Astrocyte (in vitro differentiated cells and primary cell): ENCODE measurements at regions not wholly inside any gene's neighbourhood (a gene's known extent, or its start where the extent isn't known, plus 50 kb on each side); places are given as distances from the start of the nearest gene placed in this dataset.

ENCODE experiments used
- DNase-seq: peaks from one replicate; pipeline ENCODE4 v3.0.0-alpha.2; 2010; ENCODE audit warnings: low read depth
- FAIRE-seq: peaks from 2 replicates; lab custom pipeline; 2011; peaks lifted over from hg19 to GRCh38; lab: Jason Lieb, UNC
- H2AFZ ChIP-seq: 2 replicates; pipeline ENCODE4 v1.6.0; 2012; ENCODE audit warnings: low read depth, low read length, inconsistent platforms
- H3K27ac ChIP-seq: 2 replicates; pipeline ENCODE4 v1.5.1; 2011; ENCODE audit warnings: low read depth, low read length, inconsistent platforms
- H3K27me3 ChIP-seq: 2 replicates; pipeline ENCODE4 v1.6.0; 2011; ENCODE audit warnings: low read length, inconsistent platforms; ENCODE audit not compliant: insufficient read depth
- H3K36me3 ChIP-seq: 2 replicates; pipeline ENCODE4 v1.5.1; 2011; ENCODE audit warnings: low read length, inconsistent platforms; ENCODE audit not compliant: insufficient read depth
- H3K4me1 ChIP-seq: 2 replicates; pipeline ENCODE4 v1.5.1; 2011; ENCODE audit warnings: low read length, inconsistent platforms; ENCODE audit not compliant: insufficient read depth
- H3K4me2 ChIP-seq: 2 replicates; pipeline ENCODE4 v1.6.0; 2012; ENCODE audit warnings: low read length, inconsistent platforms
- H3K4me3 ChIP-seq: 2 replicates; pipeline ENCODE4 v1.5.1; 2011; ENCODE audit warnings: low read depth, mild to moderate bottlenecking, low read length, inconsistent platforms; ENCODE audit not compliant: insufficient read depth
- H3K79me2 ChIP-seq: 2 replicates; pipeline ENCODE4 v1.6.0; 2012; ENCODE audit warnings: mild to moderate bottlenecking, low read length, inconsistent platforms; ENCODE audit not compliant: insufficient read depth
- H3K9ac ChIP-seq: 2 replicates; pipeline ENCODE4 v1.6.0; 2012; ENCODE audit warnings: mild to moderate bottlenecking, low read length, inconsistent platforms
- H3K9me3 ChIP-seq: 2 replicates; pipeline ENCODE4 v1.5.1; 2012; ENCODE audit warnings: low read depth, mild to moderate bottlenecking, low read length, inconsistent platforms; ENCODE audit not compliant: insufficient read depth
- H4K20me1 ChIP-seq: 2 replicates; pipeline ENCODE4 v1.6.0; 2012; ENCODE audit warnings: low read length, inconsistent platforms; ENCODE audit not compliant: insufficient read depth
- H3K27ac Mint-ChIP-seq: one replicate; pipeline ENCODE4 v1.8.0; 2021; ENCODE audit warnings: mild to moderate bottlenecking, mixed read lengths; ENCODE audit not compliant: unreplicated experiment
- H3K27me3 Mint-ChIP-seq: one replicate; pipeline ENCODE4 v1.8.0; 2021; ENCODE audit warnings: low read depth, mixed read lengths; ENCODE audit not compliant: unreplicated experiment
- H3K36me3 Mint-ChIP-seq: one replicate; pipeline ENCODE4 v1.8.0; 2021; ENCODE audit warnings: low read depth, mixed read lengths; ENCODE audit not compliant: unreplicated experiment
- H3K4me1 Mint-ChIP-seq: one replicate; pipeline ENCODE4 v1.8.0; 2021; ENCODE audit warnings: low read depth, mixed read lengths; ENCODE audit not compliant: unreplicated experiment
- H3K4me3 Mint-ChIP-seq: one replicate; pipeline ENCODE4 v1.8.0; 2021; ENCODE audit warnings: mild to moderate bottlenecking, moderate library complexity, mixed read lengths; ENCODE audit not compliant: unreplicated experiment
- H3K9me3 Mint-ChIP-seq: one replicate; pipeline ENCODE4 v1.8.0; 2021; ENCODE audit warnings: mild to moderate bottlenecking, mixed read lengths; ENCODE audit not compliant: unreplicated experiment
- EZH2 ChIP-seq: IDR thresholded peaks from 2 replicates; pipeline ENCODE4 v1.6.1; 2012; ENCODE audit warnings: mild to moderate bottlenecking, low read length, inconsistent platforms; ENCODE audit not compliant: insufficient read depth
- TF ChIP-seq, protein P1 (sequence below): IDR thresholded peaks from 2 replicates; pipeline ENCODE4 v1.5.1; 2011; ENCODE audit warnings: low read depth, mild to moderate bottlenecking, inconsistent platforms, low read length, moderate library complexity; ENCODE audit not compliant: insufficient read depth

DNA sequence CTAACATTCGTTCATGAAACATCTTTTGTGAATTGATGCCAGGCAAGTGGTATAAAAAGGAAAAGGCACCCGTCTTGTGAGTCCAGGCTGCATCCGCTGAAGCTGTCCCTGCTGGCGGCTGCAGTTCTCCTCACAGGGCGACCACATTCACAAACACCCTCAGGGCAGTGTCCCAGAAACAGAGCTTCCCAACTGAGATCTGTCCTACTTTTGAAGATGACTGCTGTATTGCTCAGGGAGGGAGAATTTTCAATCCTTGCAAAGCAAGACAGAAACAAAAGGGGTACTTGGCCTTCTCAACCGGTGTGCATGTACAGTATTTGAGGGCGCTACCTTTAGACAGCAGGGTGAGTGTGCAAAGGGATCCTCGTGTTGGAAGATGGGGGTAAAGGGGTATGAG is 316.1 kb downstream of the GADD45G start:
- no peak overlapping the region for H3K4me2 ChIP-seq
- H3K79me2 ChIP-seq = no peaks in the 10 kb centered on the region
- TF ChIP-seq, protein P1, sequence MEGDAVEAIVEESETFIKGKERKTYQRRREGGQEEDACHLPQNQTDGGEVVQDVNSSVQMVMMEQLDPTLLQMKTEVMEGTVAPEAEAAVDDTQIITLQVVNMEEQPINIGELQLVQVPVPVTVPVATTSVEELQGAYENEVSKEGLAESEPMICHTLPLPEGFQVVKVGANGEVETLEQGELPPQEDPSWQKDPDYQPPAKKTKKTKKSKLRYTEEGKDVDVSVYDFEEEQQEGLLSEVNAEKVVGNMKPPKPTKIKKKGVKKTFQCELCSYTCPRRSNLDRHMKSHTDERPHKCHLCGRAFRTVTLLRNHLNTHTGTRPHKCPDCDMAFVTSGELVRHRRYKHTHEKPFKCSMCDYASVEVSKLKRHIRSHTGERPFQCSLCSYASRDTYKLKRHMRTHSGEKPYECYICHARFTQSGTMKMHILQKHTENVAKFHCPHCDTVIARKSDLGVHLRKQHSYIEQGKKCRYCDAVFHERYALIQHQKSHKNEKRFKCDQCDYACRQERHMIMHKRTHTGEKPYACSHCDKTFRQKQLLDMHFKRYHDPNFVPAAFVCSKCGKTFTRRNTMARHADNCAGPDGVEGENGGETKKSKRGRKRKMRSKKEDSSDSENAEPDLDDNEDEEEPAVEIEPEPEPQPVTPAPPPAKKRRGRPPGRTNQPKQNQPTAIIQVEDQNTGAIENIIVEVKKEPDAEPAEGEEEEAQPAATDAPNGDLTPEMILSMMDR = no peak
- no peak for TF ChIP-seq EZH2
- no peak overlapping the region for H3K4me3 Mint-ChIP-seq
- no peak overlapping the region for H3K4me3 ChIP-seq
- no peak overlapping the region for H3K9ac ChIP-seq
- H3K9me3 Mint-ChIP-seq = peaks cover 2% of the 10 kb centered on the region
- no peak for FAIRE-seq
- no peaks in the 10 kb centered on the region for H3K36me3 Mint-ChIP-seq
- no peak for DNase-seq
- H3K4me1 Mint-ChIP-seq = peaks cover 25% of the 10 kb centered on the region
- no peaks in the 10 kb centered on the region for H3K9me3 ChIP-seq
- H3K27me3 ChIP-seq = no peaks in the 10 kb centered on the region
- no peak overlapping the region for H2AFZ ChIP-seq
- H4K20me1 ChIP-seq = no peaks in the 10 kb centered on the region
- no peak overlapping the region for H3K27ac ChIP-seq
- no peak overlapping the region for H3K27ac Mint-ChIP-seq
- no peaks in the 10 kb centered on the region for H3K36me3 ChIP-seq
- H3K27me3 Mint-ChIP-seq = peaks cover 37% of the 10 kb centered on the region
- H3K4me1 ChIP-seq = peaks cover 8% of the 10 kb centered on the region

DNA sequence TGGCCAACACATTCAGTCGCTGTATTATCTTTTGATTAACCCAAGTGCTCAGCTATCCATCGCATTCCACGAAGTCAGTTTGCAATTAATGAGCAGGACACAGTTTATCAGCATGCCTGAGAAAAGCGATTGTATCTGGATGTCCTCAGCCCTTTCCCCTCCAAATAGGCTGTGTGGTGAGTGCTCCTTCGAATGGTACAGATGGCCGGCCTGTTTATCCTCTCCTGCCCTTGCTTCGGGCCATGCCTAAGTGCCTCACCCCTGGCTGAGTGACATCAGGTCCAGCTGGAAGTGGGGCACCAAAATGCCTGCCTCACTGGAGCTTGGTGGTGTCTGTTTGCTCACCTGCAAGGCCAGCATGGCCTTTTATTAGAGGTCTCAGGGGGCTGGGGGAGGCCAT is 317.3 kb downstream of the GADD45G start:
- H3K36me3 Mint-ChIP-seq = no peaks in the 10 kb centered on the region
- peaks cover 13% of the 10 kb centered on the region for H3K4me1 Mint-ChIP-seq
- FAIRE-seq (no peak), DNase-seq (no peak)
- Histone ChIP-seq H3K4me1 (peaks cover 5% of the 10 kb centered on the region), H3K27ac (no peak overlapping the region), H3K36me3 (no peaks in the 10 kb centered on the region), H2AFZ (no peak overlapping the region), H3K9me3 (no peaks in the 10 kb centered on the region), H3K79me2 (no peaks in the 10 kb centered on the region), H4K20me1 (no peaks in the 10 kb centered on the region), H3K4me2 (no peak overlapping the region), H3K4me3 (no peak overlapping the region), H3K27me3 (no peaks in the 10 kb centered on the region), H3K9ac (no peak overlapping the region)
- no peak overlapping the region for H3K4me3 Mint-ChIP-seq
- peaks cover 2% of the 10 kb centered on the region for H3K9me3 Mint-ChIP-seq
- H3K27me3 Mint-ChIP-seq = peaks cover 48% of the 10 kb centered on the region
- no peak overlapping the region for H3K27ac Mint-ChIP-seq
- TF ChIP-seq EZH2 = no peak
- TF ChIP-seq, protein P1 = no peak

DNA sequence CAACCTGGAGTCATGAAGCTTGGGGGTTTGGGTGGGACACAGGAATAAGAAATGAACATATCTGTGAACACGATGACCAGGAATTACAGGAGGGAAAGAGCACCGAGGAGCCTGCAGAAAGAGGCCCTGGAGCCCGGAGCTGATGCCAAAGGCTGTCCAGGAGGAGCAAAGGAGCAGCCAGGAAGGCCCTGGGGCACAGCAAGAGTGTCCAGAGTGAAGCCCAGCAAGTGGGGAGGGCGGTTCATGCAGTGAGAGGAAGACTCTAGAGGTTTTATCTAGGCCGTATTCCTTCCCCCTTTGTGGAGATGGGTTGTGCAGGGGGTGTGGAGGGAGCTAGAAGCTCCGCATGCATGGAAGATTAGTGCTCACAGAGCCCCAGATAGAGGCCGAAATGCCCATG is 318.4 kb downstream of the GADD45G start:
- H3K4me3 Mint-ChIP-seq = no peak overlapping the region
- H3K36me3 Mint-ChIP-seq = no peaks in the 10 kb centered on the region
- Histone ChIP-seq H3K4me1 (peaks cover 5% of the 10 kb centered on the region), H3K79me2 (no peaks in the 10 kb centered on the region), H3K4me3 (no peak overlapping the region), H2AFZ (no peak overlapping the region), H3K27ac (no peak overlapping the region), H4K20me1 (no peaks in the 10 kb centered on the region), H3K36me3 (no peaks in the 10 kb centered on the region), H3K27me3 (no peaks in the 10 kb centered on the region), H3K9ac (no peak overlapping the region), H3K9me3 (no peaks in the 10 kb centered on the region), H3K4me2 (peak overlapping the region; percentile 59)
- TF ChIP-seq EZH2 = no peak
- TF ChIP-seq, protein P1 = no peak
- peaks cover 9% of the 10 kb centered on the region for H3K4me1 Mint-ChIP-seq
- DNase-seq (no peak), FAIRE-seq (no peak)
- H3K9me3 Mint-ChIP-seq = peaks cover 8% of the 10 kb centered on the region
- H3K27ac Mint-ChIP-seq = no peak overlapping the region
- peaks cover 59% of the 10 kb centered on the region for H3K27me3 Mint-ChIP-seq
